PC-3 (cell line): ENCODE measurements at regions not wholly inside any gene's neighbourhood (a gene's known extent, or its start where the extent isn't known, plus 50 kb on each side); places are given as distances from the start of the nearest gene placed in this dataset.

Experiments used
- CTCF ChIP-seq: fragments of 300-600 bp; sonication (generic); conservative IDR thresholded peaks from 2 replicates; pipeline ENCODE4 v1.5.1; 2017; ENCODE audit warnings: antibody characterized with exemption, low read depth, mild to moderate bottlenecking, low read length
- EZH2 ChIP-seq: fragments of 300-600 bp; sonication (generic); IDR thresholded peaks from one replicate; pipeline ENCODE4 v1.6.1; 2017; ENCODE audit warnings: antibody characterized with exemption, mild to moderate bottlenecking, low read length; ENCODE audit not compliant: unreplicated experiment

GRCh38 chr13:95420501-95420900 is 119.2 kb upstream of the ABCC4 start:
- TF ChIP-seq CTCF (no peak), EZH2 (no peak)
